D341Med (cell line): ENCODE measurements at regions not wholly inside any gene's neighbourhood (a gene's known extent, or its start where the extent isn't known, plus 50 kb on each side); places are given as distances from the start of the nearest gene placed in this dataset.

Source experiments
- DNase-seq: peaks from one replicate; pipeline ENCODE4 v3.0.0; 2012; ENCODE audit warnings: low spot score

DNA sequence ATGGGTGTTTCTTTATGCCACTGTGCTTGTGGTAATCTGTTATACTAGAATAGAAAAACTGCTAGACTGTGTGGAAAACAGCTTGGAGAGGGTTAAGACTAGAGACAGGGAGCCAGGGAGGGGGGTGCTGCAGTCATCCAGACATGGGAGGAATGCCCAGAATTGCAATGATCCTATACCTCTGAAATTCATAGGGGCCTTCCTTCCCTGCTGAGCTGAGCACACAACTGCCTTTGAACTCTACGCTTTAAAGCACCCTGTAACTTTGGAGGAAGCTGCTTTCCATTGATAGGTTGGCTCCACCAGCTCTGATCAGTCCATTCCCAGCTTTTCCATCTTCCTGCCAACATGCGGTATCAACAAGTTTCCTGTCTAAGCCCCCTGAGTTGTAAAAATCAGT lies 155.9 kb upstream of the RASGEF1B start:
- DNase-seq = no peak

GRCh38 chr4:81626851-81627250 lies 155.1 kb upstream of the RASGEF1B start:
- no peak for DNase-seq

DNA sequence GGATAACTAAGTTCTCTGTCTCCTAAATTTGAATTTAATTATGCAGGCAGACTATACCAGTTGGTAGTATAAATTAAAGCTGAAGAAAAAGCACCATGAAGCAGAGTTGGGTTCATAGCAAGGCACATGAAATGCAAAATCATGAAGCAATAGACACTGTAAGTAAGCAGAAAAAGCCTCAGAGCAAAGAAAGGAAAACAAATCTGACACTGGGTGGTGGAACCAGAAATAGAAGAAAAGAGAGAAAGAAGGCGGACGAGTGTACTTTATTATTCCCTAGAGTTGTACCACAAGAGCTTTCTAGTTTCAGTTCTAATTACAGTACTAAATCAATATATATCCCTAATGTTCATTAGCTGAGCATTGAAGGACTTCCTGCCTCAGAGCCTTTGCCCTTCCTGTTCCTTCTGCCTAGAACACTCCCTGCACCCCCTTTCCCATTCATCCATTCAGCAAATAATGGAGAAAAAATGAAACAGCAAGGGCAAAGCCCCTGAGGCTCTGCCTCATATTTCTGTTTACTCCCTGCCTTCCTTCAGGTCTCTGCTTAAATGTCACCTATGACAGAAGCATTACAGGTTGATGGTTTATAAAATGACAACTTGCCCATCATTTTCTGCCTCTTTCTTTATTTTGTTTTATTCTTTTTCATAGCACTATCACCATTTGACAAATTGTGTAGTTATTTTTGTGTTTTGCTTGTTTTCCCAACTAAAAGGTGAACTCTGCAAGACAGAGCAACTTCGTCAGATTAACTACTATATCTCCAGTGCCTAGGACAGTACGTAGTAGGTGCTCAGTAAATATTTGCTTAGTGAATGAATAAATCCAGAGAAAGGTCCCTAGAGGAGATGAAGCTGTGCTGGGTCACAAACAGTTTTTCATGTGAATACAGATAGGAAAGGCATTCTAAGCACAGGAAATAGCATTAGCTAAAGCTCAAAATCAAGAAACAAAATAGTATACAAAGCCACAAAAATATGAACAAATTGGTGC lies 154.0 kb upstream of the RASGEF1B start:
- DNase-seq = no peak

- DNase-seq = no peak
Measured at GRCh38 chr4:81623434-81623833, 151.7 kb upstream of the RASGEF1B start.

DNA sequence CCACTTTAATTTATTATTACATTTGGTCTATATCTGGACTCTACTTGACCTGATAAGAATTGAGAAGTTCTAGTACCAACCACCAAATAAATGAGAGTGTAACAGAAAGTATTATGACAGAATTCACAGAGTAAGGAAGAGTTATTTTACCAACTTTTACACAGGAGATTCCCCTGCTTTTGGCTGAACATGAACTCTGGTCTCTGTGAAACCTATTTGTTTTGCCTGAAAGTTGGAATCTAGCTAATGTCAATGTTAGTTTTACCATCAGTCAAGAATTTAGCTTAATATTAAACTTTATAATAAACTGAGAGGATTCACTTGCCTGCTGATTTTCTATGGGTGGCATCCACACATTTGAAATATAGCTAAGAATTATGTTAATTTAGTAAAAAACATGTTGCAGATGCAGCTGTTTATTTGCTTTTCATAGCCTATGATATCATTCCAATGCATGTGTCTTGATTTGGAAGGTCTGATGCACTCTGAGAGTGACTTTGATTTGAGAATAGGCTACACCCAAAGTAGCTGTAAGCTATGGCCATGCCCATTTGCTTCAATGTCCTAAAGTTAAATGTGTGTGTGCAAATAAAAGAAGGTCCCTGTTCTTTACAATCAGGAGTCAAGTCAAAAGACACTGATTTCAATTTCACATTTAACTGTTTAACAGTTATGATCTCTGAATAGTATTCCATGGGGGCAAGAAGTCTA lies 150.9 kb upstream of the RASGEF1B start:
- no peak for DNase-seq

DNA sequence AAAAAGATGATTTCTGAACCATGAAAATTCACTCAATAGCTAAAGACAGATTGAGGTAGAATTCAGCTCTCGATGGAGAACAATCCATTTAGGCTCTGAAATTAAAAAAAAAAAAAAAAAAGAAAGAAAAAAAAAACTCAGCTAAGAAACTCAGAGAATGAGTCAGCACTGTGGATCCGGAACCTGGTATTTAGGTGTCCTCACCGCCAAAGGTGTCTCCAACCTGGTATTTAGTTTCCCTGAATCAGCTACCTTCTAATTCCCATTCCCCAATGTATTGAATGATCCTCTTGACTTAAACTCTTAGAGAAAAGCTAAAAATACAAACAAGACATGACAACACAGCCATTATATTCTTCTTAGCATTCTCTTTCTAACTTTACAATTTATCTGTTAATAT lies 150.3 kb upstream of the RASGEF1B start:
- DNase-seq = no peak

- DNase-seq = no peak
Measured at GRCh38 chr4:81621490-81621889, 149.8 kb upstream of the RASGEF1B start.

DNA sequence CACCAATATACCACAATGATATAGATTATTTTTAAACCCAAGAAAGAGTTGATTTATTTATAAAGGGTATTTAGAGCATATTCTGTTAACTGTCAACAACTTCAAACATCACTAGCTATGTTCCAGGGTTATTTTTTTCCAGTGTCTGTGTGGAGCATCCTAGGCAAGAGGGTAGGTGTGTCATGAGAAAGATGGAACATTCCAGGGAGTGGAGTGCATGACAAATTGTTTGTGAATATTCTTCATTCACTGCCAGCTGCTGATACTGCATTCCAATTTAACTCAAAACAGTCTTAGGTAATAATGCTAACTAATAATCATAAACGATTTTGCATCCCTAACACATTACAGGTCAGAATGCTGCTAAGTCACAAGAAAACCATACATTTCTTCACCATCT lies 148.7 kb upstream of the RASGEF1B start:
- DNase-seq = no peak

DNA sequence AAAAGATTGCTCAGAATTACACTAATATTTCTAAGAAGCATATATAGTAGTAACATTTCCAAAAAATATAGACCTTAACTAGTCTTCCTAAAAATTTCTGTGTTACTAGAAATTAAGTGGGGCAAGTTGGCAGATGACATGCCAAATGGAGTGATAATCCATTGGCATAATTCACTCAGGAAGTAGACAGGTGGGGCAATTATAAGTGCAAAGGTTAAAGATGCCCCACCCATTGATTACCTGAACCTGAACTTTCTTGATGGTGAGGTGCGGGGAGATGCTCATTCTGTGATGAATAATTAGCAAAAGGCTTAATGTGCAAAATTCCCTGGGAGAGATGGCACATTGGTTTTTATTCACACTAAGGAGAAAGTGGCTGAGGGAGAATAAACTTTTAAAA lies 145.8 kb upstream of the RASGEF1B start:
- DNase-seq = no peak

DNA sequence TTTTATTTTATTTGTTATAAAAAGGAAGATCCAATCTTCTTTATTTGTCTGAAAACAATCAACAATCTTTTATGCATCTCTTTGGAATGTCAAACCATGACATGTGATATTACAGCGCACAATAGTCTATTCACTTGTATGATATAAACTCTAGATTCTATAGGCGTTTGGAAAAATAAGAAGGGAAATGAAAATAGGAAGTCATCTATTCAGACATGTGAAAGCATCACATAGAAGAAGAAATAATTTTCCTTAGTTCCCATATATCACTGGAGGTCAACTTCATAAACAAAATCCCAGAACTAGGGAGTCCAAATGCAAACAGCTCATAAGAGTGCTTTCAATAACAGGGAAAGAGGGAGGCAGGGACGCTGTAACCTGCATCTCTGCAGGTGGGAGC lies 139.5 kb upstream of the RASGEF1B start:
- DNase-seq = no peak

DNA sequence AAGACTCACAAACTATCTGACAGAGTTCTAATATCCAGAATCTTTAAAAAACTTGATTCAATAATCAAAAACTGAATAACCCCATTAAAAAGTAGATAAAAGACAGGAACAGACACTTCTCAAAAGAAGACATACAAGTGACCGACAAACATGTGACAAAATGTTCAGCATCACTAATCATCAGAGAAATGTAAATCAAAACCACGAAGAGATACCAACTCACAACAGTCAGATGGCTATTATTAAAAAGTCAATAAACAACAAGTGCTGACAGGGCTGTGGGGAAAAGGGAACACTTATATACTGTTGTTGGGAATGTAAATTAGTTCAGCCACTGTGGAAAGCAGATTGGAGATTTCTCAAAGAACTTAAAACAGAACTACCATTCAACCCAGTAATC lies 138.1 kb upstream of the RASGEF1B start:
- no peak for DNase-seq

DNA sequence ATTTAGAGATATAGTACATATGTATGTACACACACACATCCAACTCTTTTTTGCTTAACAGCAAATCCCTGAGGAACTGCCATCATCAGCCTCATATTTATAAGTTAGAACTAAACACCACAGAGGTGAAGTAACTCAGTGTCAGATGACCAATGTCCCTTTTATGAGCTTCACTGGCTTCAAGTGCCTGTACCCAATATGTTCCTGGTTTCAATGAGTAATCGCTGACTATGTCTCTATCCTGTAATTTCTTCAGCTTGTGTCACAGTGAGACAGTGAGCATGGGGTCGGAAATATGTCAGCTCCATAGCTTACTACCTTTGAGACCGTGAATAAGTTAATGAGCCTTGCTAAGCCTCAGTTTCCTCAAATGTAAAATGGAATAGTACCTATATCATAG lies 136.2 kb upstream of the RASGEF1B start:
- DNase-seq = no peak

- DNase-seq = no peak
Measured at GRCh38 chr4:81606801-81607501, 135.2 kb upstream of the RASGEF1B start.

DNA sequence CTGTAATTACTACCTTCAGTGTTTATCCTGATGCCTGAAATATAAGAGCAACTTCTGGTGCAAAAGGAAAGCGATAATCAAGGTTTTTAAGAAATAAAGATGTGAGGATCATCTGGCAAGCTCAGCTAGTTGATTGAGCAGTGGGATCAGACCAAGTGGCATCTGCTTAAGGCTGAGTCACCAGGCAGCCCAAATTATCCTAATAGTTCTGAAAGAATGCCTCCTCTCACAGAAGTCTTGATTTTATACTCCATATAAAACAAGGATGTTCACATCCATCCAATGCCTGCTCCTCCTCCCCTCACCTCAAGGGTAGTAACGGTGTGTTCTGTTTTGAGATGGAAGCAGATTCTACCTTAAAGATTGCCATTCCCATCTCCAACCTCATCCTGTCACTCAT lies 134.5 kb upstream of the RASGEF1B start:
- no peak for DNase-seq

GRCh38 chr4:81605271-81605670 lies 133.6 kb upstream of the RASGEF1B start:
- DNase-seq = no peak

DNA sequence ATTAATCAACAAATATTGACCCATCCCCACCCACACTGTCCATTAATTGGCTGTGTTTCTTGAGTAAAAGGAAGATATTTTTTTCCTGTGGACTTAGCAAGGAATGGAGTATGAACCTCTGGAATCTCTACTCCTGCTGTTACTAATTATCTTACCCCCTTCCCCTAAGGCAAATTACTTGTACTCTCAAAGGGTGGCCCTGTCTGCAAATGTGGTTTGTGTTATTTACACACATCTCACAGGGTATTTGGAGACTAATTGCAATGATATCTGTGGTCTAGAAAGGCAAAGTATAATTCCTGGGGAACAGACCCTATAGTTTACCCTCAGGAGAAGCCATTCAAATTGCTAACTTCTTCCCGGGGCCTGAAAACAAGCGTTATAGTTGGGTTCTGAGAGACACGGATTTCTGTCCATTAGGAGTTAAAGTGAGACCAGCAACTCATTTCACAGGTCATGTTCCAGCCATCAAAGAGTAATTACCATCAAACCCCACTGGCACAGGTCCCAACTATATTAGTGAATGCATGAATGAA lies 133.0 kb upstream of the RASGEF1B start:
- DNase-seq = no peak

- no peak for DNase-seq
Measured at GRCh38 chr4:81602854-81603253, 131.1 kb upstream of the RASGEF1B start.

- DNase-seq = no peak
Measured at GRCh38 chr4:81601358-81601694, 129.6 kb upstream of the RASGEF1B start.

DNA sequence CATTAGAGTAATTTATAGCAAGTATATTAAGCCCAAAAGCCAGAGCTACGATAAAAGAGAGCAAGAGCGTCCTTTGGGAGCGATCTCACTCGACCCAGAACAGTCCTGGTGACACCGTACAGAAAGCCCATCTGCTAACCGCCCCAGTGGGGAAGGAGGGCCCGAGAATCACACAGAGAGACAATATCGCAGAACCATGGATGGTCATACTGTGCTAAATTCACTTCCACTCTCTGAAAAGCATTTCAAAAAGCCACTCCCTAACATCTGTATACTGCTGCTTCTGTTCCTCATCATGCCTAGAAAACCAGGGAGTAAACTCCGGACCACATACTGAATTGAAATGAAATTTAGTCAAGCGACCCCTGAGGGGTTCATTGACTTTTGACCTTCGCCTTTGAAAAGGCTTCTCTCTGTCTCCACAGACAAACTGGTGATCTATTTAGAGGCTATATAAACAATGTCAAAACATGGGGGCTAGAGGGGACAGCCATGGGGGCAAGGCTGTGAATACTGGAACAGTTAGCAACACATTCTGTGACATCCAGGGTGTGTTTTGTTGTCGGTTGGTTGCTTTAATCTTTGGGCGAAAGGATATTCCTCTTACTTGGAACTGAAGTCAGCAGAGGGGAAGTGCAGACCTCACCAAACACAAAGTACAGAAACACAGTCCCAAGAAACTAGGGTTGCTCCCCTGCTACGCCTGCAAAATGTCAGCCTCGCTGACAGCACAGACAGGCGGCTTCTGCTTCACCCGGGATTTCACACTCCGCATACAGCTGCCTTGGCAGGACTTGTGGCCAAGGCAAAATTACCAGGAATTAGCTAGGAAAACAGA lies 129.0 kb upstream of the RASGEF1B start:
- no peak for DNase-seq

- no peak for DNase-seq
Measured at GRCh38 chr4:81599742-81600380, 128.2 kb upstream of the RASGEF1B start.
